GM21423 (cell line): ENCODE measurements at regions not wholly inside any gene's neighbourhood (a gene's known extent, or its start where the extent isn't known, plus 50 kb on each side); places are given as distances from the start of the nearest gene placed in this dataset.

ENCODE experiments used
- ATAC-seq: cut with Tn5 transposase; IDR thresholded peaks from one replicate; pipeline ENCODE4 v1.9.1; 2021; ENCODE audit warnings: mild to moderate bottlenecking, moderate library complexity; ENCODE audit not compliant: unreplicated experiment

DNA sequence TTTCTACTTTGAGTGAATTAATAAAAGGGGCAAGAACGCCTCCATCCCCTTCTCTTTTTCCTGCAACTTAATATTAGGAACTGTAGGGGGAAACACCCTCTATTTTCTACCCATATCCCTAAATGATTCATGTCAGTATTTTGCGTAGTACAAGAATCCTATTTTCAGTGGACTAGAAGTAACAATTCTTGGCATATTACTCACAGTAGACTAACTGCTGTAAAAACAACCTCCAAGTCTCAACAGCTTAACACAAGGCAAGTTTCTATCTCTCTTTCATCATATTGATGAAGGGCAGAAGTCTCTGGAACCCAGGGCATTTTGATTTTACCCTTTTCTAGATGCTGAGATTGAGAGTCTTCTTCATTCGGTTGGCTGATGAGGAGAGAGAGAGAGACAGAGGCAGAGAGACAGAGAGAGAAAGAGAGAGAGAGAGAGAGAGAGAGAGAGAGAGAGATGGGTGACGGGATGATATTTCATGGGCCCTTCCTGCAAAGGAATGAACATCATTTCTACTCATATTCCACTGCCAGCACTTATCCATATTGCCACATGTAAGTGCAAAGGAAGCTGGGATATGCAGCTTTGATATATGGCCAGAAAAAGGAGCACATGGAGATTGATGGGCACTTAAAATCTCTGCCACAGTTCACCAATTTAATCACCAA, 481.6 kb downstream of the LPIN1 start:
- no peak for ATAC-seq

DNA sequence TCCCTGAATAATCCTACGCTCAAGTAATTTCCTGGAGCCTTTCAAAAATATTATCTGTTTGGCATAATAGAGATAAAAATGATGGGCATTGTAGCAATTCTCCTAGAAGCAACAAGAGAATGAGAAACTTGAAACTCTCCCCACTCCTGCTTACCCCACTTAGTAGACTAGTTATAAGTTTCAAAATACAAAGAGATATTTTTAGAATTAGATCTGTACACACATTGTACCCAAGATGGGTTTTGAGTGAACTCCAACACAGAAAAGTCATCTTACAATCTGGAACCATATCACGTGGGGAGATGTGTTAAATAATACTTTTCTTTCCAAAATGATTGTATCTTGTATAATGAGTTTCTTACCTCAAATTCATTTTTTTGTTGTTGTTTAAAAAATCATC, 484.9 kb downstream of the LPIN1 start:
- ATAC-seq = no peak

- no peak for ATAC-seq
These were observed 483.9 kb upstream of the TRIB2 start for GRCh38 chr2:12232876-12233275.

DNA sequence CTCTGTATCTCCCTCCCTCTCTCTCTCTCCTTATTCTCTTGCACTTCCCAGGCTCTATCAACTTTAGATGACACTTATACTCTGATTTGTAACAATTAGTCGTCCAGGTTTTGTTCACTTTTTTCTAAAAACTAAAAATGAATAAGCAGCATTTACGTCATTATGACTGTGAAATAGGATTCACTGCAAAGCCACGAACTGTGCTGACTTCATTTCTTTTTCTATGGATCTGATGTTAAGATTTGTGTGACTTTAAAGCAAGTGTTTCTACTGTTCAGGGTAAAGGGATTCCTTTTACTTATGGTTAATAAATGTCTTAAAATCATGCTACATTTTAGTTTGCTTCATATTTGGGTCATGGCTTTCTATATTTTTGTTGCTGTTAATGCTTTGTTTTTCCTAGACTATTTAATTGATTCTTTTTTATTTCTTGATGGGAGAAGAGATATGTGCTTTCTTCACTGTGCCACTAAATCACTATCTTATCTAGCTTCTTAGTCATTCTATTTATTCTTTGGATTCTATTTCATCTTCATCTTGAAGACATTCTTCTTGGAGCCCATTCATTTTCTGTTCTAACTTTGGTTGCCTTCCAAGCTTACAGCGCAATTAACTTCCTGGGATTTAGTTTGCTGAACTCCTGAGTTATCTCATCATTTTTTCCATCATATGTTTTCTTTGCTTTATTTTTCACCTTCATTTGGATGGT, 480.4 kb upstream of the TRIB2 start:
- no peak for ATAC-seq

GRCh38 chr2:12240206-12240605, 476.5 kb upstream of the TRIB2 start:
- ATAC-seq = no peak

- ATAC-seq = no peak
These were observed 473.4 kb upstream of the TRIB2 start for GRCh38 chr2:12243381-12243780.

DNA sequence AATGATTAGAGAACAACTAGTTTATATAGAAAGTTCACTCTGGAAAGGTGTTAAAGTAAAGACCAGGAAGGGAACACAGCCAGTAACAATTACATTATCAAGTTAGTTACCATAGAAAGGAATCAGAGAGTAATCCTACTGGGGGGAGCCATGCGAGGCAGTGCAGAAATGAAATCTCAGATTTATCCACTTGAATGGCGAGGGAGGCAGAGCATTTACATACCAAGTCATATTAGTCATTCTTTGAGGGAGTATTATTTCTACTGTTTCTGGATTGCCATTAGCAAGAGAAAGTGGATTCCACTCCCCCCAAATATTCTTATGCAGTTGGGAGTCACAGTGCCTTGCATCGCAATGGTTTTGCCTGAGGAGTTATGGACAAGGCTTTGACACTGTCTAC, 472.7 kb upstream of the TRIB2 start:
- no peak for ATAC-seq

- no peak for ATAC-seq
These were observed 465.6 kb upstream of the TRIB2 start for GRCh38 chr2:12251121-12251520.

DNA sequence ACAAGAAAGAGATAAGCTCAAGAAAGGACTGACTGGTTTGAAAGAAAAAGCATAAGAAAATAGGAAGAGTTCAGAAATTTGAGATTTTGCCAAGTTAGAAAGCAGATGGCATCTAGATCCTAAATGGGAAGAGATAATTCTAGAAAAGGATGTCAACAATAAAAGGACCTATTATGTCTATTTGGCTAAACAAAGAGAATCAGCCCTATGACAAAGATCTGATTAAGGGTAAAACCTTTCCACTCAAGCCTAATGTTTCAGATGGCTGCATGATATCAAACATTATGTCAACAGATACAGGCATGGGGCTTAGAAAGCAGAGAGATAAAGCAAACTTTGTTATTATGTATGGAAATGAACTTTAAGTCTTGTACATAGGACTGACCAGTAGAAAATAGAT, 465.0 kb upstream of the TRIB2 start:
- no peak for ATAC-seq

GRCh38 chr2:12253167-12253778, 463.5 kb upstream of the TRIB2 start:
- ATAC-seq = no peak

- ATAC-seq = no peak
These were observed 462.4 kb upstream of the TRIB2 start for GRCh38 chr2:12254280-12254860.

GRCh38 chr2:12256206-12256605, 460.5 kb upstream of the TRIB2 start:
- ATAC-seq = no peak

DNA sequence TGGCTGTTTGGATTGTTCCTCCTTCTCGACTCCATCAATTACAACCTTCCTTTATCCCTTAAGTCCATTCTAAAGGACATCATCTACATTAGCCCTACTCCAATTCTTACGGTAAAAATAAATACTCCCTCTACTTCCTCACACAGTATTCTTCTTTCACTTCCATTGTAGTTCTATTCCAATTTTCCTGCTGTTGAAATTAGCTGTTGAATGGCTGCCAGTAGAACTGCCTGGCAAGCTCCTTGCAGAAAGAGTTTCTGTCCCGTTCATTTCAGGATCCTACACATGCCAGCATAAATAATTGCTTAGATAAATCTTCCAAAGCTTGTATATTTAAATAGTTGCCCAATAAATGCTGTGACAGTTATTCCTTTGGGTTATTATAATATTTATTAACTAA, 459.3 kb upstream of the TRIB2 start:
- no peak for ATAC-seq

- ATAC-seq = no peak
These were observed 457.2 kb upstream of the TRIB2 start for GRCh38 chr2:12259493-12259892.

DNA sequence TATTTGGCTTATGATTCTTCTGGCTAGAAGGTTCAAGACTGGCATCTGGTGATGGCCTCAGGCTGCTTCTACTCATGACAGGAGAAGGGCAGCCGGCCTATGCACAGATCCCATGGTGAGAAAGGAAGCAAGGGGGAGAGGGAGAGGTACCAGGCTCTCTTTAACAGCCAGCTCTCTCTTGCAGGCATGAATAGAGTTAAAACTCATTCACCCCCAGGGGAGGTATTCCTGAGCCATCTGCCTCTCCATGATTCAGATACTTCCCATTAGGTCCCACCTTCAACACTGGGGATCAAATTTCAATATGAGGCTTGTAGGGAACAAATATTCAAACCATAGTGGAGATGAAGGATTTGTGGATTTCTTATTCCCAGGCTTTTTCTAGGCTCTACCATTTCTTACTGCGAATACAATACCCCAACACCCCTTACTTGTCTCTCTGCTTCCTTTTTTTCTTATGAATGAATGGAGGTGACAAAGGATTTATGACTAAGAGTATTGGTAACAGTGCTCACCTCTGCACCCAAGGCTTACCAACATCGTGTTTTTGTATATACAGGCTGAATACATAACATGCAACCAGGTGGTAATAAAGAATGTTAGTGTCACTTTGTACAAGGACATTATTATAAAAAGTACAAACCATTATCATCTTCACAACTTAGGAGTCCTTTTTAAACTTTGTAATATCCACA, 454.6 kb upstream of the TRIB2 start:
- ATAC-seq = no peak

GRCh38 chr2:12262681-12263436, 453.9 kb upstream of the TRIB2 start:
- no peak for ATAC-seq

GRCh38 chr2:12263730-12264129, 453.0 kb upstream of the TRIB2 start:
- no peak for ATAC-seq

DNA sequence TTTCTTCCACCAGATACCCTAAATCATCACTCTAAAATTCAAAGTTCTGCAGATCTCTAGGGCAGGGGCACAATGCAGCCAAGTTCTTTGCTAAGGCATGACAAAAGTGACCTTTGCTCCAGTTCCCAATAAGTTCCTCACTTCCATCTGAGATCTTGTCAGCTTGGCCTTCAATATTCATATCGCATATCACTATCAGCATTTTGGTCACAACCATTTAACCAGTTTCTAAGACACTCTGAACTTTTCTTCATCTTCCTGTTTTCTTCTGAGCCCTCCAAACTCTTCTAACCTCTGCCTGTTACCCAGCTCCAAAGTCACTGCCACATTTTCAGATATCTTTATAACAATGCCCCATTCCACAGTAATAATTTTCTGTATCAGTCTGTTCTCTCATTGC, 452.6 kb upstream of the TRIB2 start:
- no peak for ATAC-seq

- no peak for ATAC-seq
These were observed 451.1 kb upstream of the TRIB2 start for GRCh38 chr2:12265646-12266045.

- no peak for ATAC-seq
These were observed 449.7 kb upstream of the TRIB2 start for GRCh38 chr2:12267042-12267441.
